Bronchial epithelial cell (primary cell): ENCODE measurements at regions not wholly inside any gene's neighbourhood (a gene's known extent, or its start where the extent isn't known, plus 50 kb on each side); places are given as distances from the start of the nearest gene placed in this dataset.

Experiments
- DNase-seq: peaks from one replicate; pipeline ENCODE4 v3.0.0-alpha.2; 2010; ENCODE audit warnings: low read depth
- FAIRE-seq: peaks from 2 replicates; lab custom pipeline; 2011; peaks lifted over from hg19 to GRCh38; lab: Jason Lieb, UNC
- H3K27me3 ChIP-seq: 2 replicates; pipeline ENCODE4 v1.5.1; 2011; ENCODE audit warnings: low read length; ENCODE audit not compliant: control insufficient read depth, insufficient read depth
- H3K36me3 ChIP-seq: 2 replicates; pipeline ENCODE4 v1.5.1; 2011; ENCODE audit warnings: low read length; ENCODE audit not compliant: control insufficient read depth, insufficient read depth
- H3K4me3 ChIP-seq: 2 replicates; pipeline ENCODE4 v1.5.1; 2011; ENCODE audit warnings: mild to moderate bottlenecking, low read depth, low read length, control low read depth
- TF ChIP-seq, protein P1 (sequence below): IDR thresholded peaks from 2 replicates; pipeline ENCODE4 v1.5.1; 2011; ENCODE audit warnings: mild to moderate bottlenecking, moderate library complexity, low read length, control low read depth, inconsistent platforms; ENCODE audit not compliant: insufficient read depth, severe bottlenecking

- Histone ChIP-seq H3K4me3 (no peak overlapping the region), H3K36me3 (no peaks in the 10 kb centered on the region), H3K27me3 (no peaks in the 10 kb centered on the region)
- TF ChIP-seq, protein P1, sequence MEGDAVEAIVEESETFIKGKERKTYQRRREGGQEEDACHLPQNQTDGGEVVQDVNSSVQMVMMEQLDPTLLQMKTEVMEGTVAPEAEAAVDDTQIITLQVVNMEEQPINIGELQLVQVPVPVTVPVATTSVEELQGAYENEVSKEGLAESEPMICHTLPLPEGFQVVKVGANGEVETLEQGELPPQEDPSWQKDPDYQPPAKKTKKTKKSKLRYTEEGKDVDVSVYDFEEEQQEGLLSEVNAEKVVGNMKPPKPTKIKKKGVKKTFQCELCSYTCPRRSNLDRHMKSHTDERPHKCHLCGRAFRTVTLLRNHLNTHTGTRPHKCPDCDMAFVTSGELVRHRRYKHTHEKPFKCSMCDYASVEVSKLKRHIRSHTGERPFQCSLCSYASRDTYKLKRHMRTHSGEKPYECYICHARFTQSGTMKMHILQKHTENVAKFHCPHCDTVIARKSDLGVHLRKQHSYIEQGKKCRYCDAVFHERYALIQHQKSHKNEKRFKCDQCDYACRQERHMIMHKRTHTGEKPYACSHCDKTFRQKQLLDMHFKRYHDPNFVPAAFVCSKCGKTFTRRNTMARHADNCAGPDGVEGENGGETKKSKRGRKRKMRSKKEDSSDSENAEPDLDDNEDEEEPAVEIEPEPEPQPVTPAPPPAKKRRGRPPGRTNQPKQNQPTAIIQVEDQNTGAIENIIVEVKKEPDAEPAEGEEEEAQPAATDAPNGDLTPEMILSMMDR, result no peak
- no peak for FAIRE-seq
- DNase-seq, result no peak
These were observed 674.3 kb downstream of the NSUN3 start for GRCh38 chr3:94737116-94737515.

GRCh38 chr3:94739420-94739819, 676.6 kb downstream of the NSUN3 start:
- Histone ChIP-seq H3K4me3 (no peak overlapping the region), H3K36me3 (no peaks in the 10 kb centered on the region), H3K27me3 (no peaks in the 10 kb centered on the region)
- FAIRE-seq (no peak), DNase-seq (no peak)
- TF ChIP-seq, protein P1, result no peak

GRCh38 chr3:94758751-94759150, 695.9 kb downstream of the NSUN3 start:
- DNase-seq (no peak), FAIRE-seq (no peak)
- TF ChIP-seq, protein P1, result no peak

DNA sequence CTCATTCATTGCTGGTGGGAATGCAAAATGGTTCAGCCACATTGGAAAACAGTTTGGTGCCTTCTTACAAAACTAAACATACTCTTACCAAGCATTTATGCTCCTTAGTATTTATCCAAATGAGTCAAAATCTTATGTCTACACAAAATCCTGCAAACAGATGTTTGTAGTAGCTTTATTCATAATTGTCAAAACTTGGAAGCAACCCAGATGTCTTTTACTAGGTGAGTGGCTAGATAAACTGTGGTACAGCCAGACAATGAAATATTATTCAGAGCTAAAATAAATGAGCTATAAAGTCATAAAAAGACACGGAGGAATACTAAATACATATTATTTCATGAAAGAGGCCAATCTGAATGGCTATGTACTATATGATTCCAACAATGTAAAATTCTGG, 709.5 kb downstream of the NSUN3 start:
- DNase-seq (no peak), FAIRE-seq (no peak)
- no peaks in the 10 kb centered on the region for H3K36me3 ChIP-seq
- H3K27me3 ChIP-seq, result no peaks in the 10 kb centered on the region
- H3K4me3 ChIP-seq, result no peak overlapping the region
- TF ChIP-seq, protein P1, result no peak

More at GRCh38 chr3:94758751-94759150, 695.9 kb downstream of the NSUN3 start:
- H3K4me3 ChIP-seq, result no peak overlapping the region
- no peaks in the 10 kb centered on the region for H3K27me3 ChIP-seq
- H3K36me3 ChIP-seq, result no peaks in the 10 kb centered on the region

DNA sequence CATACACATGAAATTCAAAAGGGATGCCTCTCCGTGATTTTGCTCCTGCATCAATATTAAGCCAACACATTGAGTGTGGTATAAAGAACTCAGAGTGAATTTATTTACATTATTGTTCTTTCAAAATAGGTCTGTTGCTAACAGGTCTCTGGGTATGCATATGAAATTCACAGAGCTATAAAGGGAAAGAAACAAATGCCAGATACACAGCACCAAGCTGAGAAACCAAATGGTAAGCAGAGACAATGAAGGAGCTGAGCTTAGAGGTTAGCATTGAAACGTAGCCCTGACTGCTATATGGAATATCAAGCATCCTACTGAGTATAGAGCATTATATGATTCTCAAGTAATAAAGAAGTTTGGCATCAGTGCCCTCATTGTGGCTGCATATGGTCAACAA, 712.9 kb downstream of the NSUN3 start:
- TF ChIP-seq, protein P1, result no peak
- no peak overlapping the region for H3K4me3 ChIP-seq
- no peaks in the 10 kb centered on the region for H3K36me3 ChIP-seq
- H3K27me3 ChIP-seq, result no peaks in the 10 kb centered on the region
- FAIRE-seq, result no peak
- DNase-seq, result no peak

DNA sequence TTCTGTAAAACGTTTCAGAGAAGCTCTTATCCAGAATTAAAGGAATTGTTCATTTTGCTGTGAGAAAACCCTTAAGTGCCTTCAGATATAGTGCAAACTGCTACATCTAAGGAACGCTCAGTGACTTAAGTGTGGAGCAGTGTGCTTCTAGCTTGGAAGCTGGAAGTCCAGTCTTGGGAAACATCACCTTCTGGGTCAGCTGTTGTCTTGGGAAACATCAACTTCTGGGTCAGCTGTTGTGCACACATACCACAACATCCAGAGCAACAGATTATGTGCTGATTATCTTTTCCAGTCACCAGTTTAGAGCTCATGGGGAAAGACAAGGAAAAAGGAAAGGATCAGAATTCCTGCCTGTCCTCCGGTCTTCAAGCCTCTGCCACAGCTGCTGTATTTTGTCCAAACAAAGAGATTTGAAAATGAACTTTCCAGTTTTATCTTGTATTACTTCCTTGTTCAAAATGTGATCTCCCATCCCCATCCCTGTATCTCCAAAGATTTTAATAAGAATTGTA, 713.6 kb downstream of the NSUN3 start:
- H3K27me3 ChIP-seq, result no peaks in the 10 kb centered on the region
- no peaks in the 10 kb centered on the region for H3K36me3 ChIP-seq
- DNase-seq, result no peak
- no peak overlapping the region for H3K4me3 ChIP-seq
- FAIRE-seq, result no peak
- TF ChIP-seq, protein P1, result no peak
